Body of pancreas (tissue), 4 donors: ENCODE measurements at regions not wholly inside any gene's neighbourhood (a gene's known extent, or its start where the extent isn't known, plus 50 kb on each side); places are given as distances from the start of the nearest gene placed in this dataset.

Source experiments
- ATAC-seq: fragments of 150-250 bp; one replicate; pipeline ENCODE4 v1.9.1; 2016
- DNase-seq, 4 donors: peaks; one replicate each; pipeline ENCODE4 v3.0.0-alpha.2; 2019
- H3K27ac ChIP-seq, 4 donors: fragments of 200-600 bp; sonication (generic); 1 replicate in 3 of 4; 2 replicates in 1 of 4; pipeline versions ENCODE4 v1.5.1 to v1.6.1; 2016 to 2019; ENCODE audit warnings: mild to moderate bottlenecking in 1 of 4, mixed read lengths in 1 of 4, moderate library complexity in 1 of 4
- H3K27me3 ChIP-seq, 2 donors: fragments of 200-600 bp; sonication (generic); one replicate each; pipeline ENCODE4 v1.6.0; 2016; ENCODE audit warnings: mild to moderate bottlenecking in 1 of 2
- H3K36me3 ChIP-seq, 2 donors: fragments of 200-600 bp; sonication (generic); replicated peaks in 1 of 2; 2 replicates each; pipeline ENCODE4 v1.5.1; 2016; ENCODE audit warnings: low read depth in 2 of 2; ENCODE audit not compliant: insufficient read depth in 1 of 2
- H3K4me1 ChIP-seq: fragments of 200-600 bp; sonication (generic); one replicate; pipeline ENCODE4 v1.6.0; 2016
- H3K4me3 ChIP-seq, 2 donors: fragments of 200-600 bp; sonication (generic); 1 replicate in 1 of 2; 2 replicates in 1 of 2; pipeline ENCODE4 v1.5.1; 2016 to 2019
- H3K9me3 ChIP-seq, 3 donors: fragments of 200-600 bp; sonication (generic); 1 replicate in 2 of 3; 2 replicates in 1 of 3; pipeline ENCODE4 v1.5.1; 2016
- CTCF ChIP-seq, 7 experiments: fragments of 450-650 bp in 4 of 7; fragments of 200-600 bp in 3 of 7; sonication (generic) in 3 of 7; IDR thresholded peaks; one replicate each; pipeline ENCODE4 v1.5.1; 2016 to 2019; ENCODE audit warnings: antibody characterized with exemption in 7 of 7
- POLR2A ChIP-seq, 3 donors: fragments of 450-650 bp; IDR thresholded peaks; one replicate each; pipeline ENCODE4 v1.6.1; 2016; ENCODE audit warnings: antibody characterized with exemption in 3 of 3, mild to moderate bottlenecking in 2 of 3
- whole genome bisulfite sequencing, 2 donors: methylation state at CpG; one replicate each; pipeline ENCODE4 v1.1.5; 2017; 5-methylcytosine and 5-hydroxymethylcytosine counted together
- intact Hi-C: fragments of 100-400 bp; cut with DNase I; formaldehyde crosslinking; loops from one replicate; pipeline ENCODE4 v1.15.1; 2023

- 65 to 66% methylated on average over 2 of the region's 2 CpGs for WGBS, 2 donors
Measured at GRCh38 chr13:89352384-89352783, 1681.2 kb downstream of the SLITRK5 start.

GRCh38 chr13:89361909-89362308, 1690.7 kb downstream of the SLITRK5 start:
- H3K36me3 ChIP-seq: no peaks in the 10 kb centered on the region
- H3K27me3 ChIP-seq: no peaks in the 10 kb centered on the region
- ATAC-seq: no peak
- WGBS, 2 donors: 82 to 86% methylated on average over 4 of the region's 4 CpGs
- TF ChIP-seq POLR2A (IDR thresholded peaks at IDR 0.05) (no peak), CTCF (IDR thresholded peaks at IDR 0.05) (peak in 1 of 7 experiments; percentile 6)
- no peak overlapping the region for H3K27ac ChIP-seq
- intact Hi-C loops: no loop called here
- no peaks in the 10 kb centered on the region for H3K9me3 ChIP-seq
- H3K4me3 ChIP-seq: no peak overlapping the region
- H3K4me1 ChIP-seq: no peaks in the 10 kb centered on the region
- no peak for DNase-seq

More at GRCh38 chr13:89352384-89352783, 1681.2 kb downstream of the SLITRK5 start:
- H3K4me3 ChIP-seq: no peak overlapping the region
- no peak for DNase-seq
- H3K27me3 ChIP-seq: no peaks in the 10 kb centered on the region
- H3K4me1 ChIP-seq: no peaks in the 10 kb centered on the region
- TF ChIP-seq POLR2A (IDR thresholded peaks at IDR 0.05) (no peak), CTCF (IDR thresholded peaks at IDR 0.05) (no peak)
- no peak for ATAC-seq
- intact Hi-C loops: no loop called here
- H3K27ac ChIP-seq: no peak overlapping the region
- H3K9me3 ChIP-seq: no peaks in the 10 kb centered on the region
- no peaks in the 10 kb centered on the region for H3K36me3 ChIP-seq

- Histone ChIP-seq H3K4me1 (no peaks in the 10 kb centered on the region), H3K27ac (no peak overlapping the region), H3K27me3 (no peaks in the 10 kb centered on the region), H3K36me3 (no peaks in the 10 kb centered on the region), H3K9me3 (no peaks in the 10 kb centered on the region), H3K4me3 (no peak overlapping the region)
- no peak for DNase-seq
- TF ChIP-seq POLR2A (IDR thresholded peaks at IDR 0.05): no peak
- TF ChIP-seq CTCF (IDR thresholded peaks at IDR 0.05): no peak
- intact Hi-C loops: no loop called here
- WGBS, 2 donors: 92 to 94% methylated on average over 34 to 37 of the region's 41 CpGs
- no peak for ATAC-seq
Measured at GRCh38 chr13:89363144-89363543, 1692.0 kb downstream of the SLITRK5 start.

GRCh38 chr13:89372193-89372592, 1701.0 kb downstream of the SLITRK5 start:
- Histone ChIP-seq H3K9me3 (no peaks in the 10 kb centered on the region), H3K27me3 (no peaks in the 10 kb centered on the region), H3K4me1 (no peaks in the 10 kb centered on the region), H3K4me3 (no peak overlapping the region), H3K27ac (no peak overlapping the region), H3K36me3 (no peaks in the 10 kb centered on the region)
- ATAC-seq (no peak), DNase-seq (no peak)
- 62 to 68% methylated on average over 3 of the region's 3 CpGs for WGBS, 2 donors
- TF ChIP-seq POLR2A (IDR thresholded peaks at IDR 0.05): no peak
- no peak for TF ChIP-seq CTCF (IDR thresholded peaks at IDR 0.05)
- intact Hi-C loops: no loop called here

- no peak for TF ChIP-seq CTCF (IDR thresholded peaks at IDR 0.05)
- no peak for TF ChIP-seq POLR2A (IDR thresholded peaks at IDR 0.05)
- Histone ChIP-seq H3K9me3 (no peaks in the 10 kb centered on the region), H3K4me3 (no peak overlapping the region), H3K27me3 (no peaks in the 10 kb centered on the region), H3K27ac (no peak overlapping the region), H3K36me3 (no peaks in the 10 kb centered on the region), H3K4me1 (no peaks in the 10 kb centered on the region)
- WGBS, 2 donors: 10 to 20% methylated on average over 2 of the region's 2 CpGs
- DNase-seq (peak in 1 of 4 donors; percentile 5), ATAC-seq (peak; percentile 42)
- intact Hi-C loops: no loop called here
Measured at GRCh38 chr13:89375839-89376238, 1704.7 kb downstream of the SLITRK5 start.
